SJCRH30 (cell line): ENCODE measurements at regions not wholly inside any gene's neighbourhood (a gene's known extent, or its start where the extent isn't known, plus 50 kb on each side); places are given as distances from the start of the nearest gene placed in this dataset.
A peak's percentile ranks its signal among the peaks of the same experiment; 100 is the strongest.

Experiments used
- DNase-seq, 2 experiments: peaks; one replicate each; pipeline ENCODE4 v3.0.0-alpha.2; 2015 to 2020
- H3K27ac ChIP-seq: fragments of 250-450 bp; sonication (Bioruptor Pico); 2 replicates; pipeline ENCODE4 v1.5.1; 2020; ENCODE audit warnings: mild to moderate bottlenecking, moderate library complexity
- H3K27me3 ChIP-seq: fragments of 250-450 bp; sonication (Bioruptor Pico); 2 replicates; pipeline ENCODE4 v1.5.1; 2020; ENCODE audit warnings: mild to moderate bottlenecking, moderate library complexity
- H3K36me3 ChIP-seq: fragments of 250-450 bp; sonication (Bioruptor Pico); 2 replicates; pipeline ENCODE4 v1.5.1; 2020; ENCODE audit warnings: mild to moderate bottlenecking, moderate library complexity
- H3K4me1 ChIP-seq: fragments of 250-450 bp; sonication (Bioruptor Pico); 2 replicates; pipeline ENCODE4 v1.5.1; 2020; ENCODE audit warnings: mild to moderate bottlenecking, moderate library complexity
- H3K4me3 ChIP-seq: fragments of 250-450 bp; sonication (Bioruptor Pico); 2 replicates; pipeline ENCODE4 v1.5.1; 2020; ENCODE audit warnings: mild to moderate bottlenecking, moderate library complexity
- H3K9me3 ChIP-seq: fragments of 250-450 bp; sonication (Bioruptor Pico); replicated peaks from 2 replicates; pipeline ENCODE4 v1.5.1; 2020; ENCODE audit warnings: mild to moderate bottlenecking, moderate library complexity

DNA sequence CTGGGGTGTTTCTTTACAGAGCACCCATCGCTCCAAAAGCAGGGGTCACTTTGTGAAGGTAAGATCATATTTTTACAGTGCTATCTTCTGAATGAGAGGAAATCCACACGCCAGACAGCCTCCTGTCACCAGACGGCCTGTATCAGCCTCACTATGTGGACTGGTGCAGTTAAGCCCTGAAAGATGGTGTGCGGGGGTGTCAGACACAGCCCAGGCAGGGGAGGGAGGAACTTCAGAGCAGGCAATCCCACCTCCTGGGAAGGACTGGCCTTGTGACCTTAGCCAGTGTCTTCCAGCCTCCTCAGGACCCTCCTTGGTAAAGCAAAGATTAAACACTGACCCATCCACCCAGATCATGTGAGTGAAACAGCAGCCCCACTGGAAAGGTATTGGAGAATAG is 249.4 kb upstream of the CTAGE1 start:
- Histone ChIP-seq H3K9me3 (no peaks in the 10 kb centered on the region), H3K4me1 (no peaks in the 10 kb centered on the region), H3K36me3 (no peaks in the 10 kb centered on the region), H3K27ac (no peak overlapping the region), H3K27me3 (no peaks in the 10 kb centered on the region), H3K4me3 (no peak overlapping the region)
- DNase-seq = no peak

GRCh38 chr18:22667616-22668422 is 250.1 kb upstream of the CTAGE1 start:
- no peak for DNase-seq
- H3K4me1 ChIP-seq = no peaks in the 10 kb centered on the region
- H3K9me3 ChIP-seq = no peaks in the 10 kb centered on the region
- H3K27me3 ChIP-seq = no peaks in the 10 kb centered on the region
- no peak overlapping the region for H3K27ac ChIP-seq
- H3K4me3 ChIP-seq = no peak overlapping the region
- H3K36me3 ChIP-seq = no peaks in the 10 kb centered on the region

GRCh38 chr18:22668496-22668895 is 250.8 kb upstream of the CTAGE1 start:
- Histone ChIP-seq H3K36me3 (no peaks in the 10 kb centered on the region), H3K9me3 (no peaks in the 10 kb centered on the region), H3K27me3 (no peaks in the 10 kb centered on the region), H3K4me3 (no peak overlapping the region), H3K27ac (no peak overlapping the region), H3K4me1 (no peaks in the 10 kb centered on the region)
- no peak for DNase-seq

DNA sequence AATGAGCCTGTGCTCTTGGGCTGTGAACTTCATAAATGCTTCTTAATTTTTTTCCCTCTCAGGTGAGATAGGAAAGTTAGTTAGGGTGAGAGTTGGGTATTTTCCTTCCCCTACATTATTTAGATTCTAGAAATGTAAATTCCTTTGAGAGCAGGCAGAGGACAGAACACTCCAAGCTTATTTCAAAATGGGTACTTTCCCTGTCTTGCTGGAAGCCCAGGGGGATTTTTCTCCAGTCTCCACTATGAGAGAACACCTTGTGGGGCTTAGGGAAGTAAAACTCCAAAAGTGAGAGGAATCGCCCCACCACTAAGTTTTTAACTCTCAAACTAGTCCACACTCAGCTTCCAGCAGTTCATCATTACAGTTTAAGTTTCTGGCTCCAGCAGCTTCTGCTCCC is 253.2 kb upstream of the CTAGE1 start:
- H3K4me1 ChIP-seq = no peaks in the 10 kb centered on the region
- no peaks in the 10 kb centered on the region for H3K27me3 ChIP-seq
- no peaks in the 10 kb centered on the region for H3K9me3 ChIP-seq
- DNase-seq = no peak
- H3K4me3 ChIP-seq = no peak overlapping the region
- H3K36me3 ChIP-seq = no peaks in the 10 kb centered on the region
- H3K27ac ChIP-seq = no peak overlapping the region

- no peaks in the 10 kb centered on the region for H3K9me3 ChIP-seq
- H3K4me3 ChIP-seq = no peak overlapping the region
- H3K36me3 ChIP-seq = no peaks in the 10 kb centered on the region
- no peaks in the 10 kb centered on the region for H3K27me3 ChIP-seq
- no peak overlapping the region for H3K27ac ChIP-seq
- DNase-seq = no peak
- no peaks in the 10 kb centered on the region for H3K4me1 ChIP-seq
Measured at GRCh38 chr18:22673182-22673862, 255.6 kb upstream of the CTAGE1 start.

DNA sequence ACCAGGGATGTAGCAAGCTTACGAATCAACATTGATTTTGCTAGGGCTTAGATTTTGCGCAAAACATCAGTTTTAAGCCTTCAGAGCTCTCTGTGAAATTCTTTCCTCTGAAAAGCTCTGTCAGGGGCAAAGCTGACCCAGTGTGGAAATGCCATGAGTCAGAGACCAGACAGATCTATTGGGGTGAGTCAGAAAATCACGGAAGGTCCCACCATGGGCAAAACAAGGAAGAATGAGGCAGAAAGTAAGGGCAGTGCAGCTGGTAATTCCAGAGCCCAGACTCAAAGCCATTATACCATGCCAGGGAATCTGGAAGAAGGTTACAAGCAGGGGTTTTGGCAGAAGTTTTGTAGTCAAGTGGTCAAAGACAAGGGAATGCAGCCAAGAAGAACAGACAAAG is 256.6 kb upstream of the CTAGE1 start:
- Histone ChIP-seq H3K9me3 (no peaks in the 10 kb centered on the region), H3K27ac (no peak overlapping the region), H3K4me1 (no peaks in the 10 kb centered on the region), H3K4me3 (no peak overlapping the region), H3K27me3 (no peaks in the 10 kb centered on the region), H3K36me3 (no peaks in the 10 kb centered on the region)
- no peak for DNase-seq

DNA sequence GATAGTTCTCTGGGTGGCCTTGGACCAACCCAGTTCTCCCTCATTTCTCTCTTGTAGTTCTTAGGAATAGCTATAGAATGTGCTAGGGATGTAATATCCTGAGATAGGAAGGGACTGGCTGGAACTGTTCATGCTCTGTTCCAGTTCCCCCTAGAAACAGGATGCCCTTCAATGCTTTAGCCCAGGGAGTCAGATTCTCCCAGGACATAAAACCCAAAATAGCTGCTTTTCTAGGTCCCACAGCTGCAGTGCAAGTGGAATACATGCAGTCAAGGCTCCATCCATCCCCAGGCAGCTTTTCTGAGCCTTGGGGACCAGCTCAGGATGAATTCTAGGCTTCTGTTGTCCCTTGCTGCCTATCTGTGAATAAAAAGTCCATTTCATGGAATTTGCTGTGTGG is 257.3 kb upstream of the CTAGE1 start:
- no peak for DNase-seq
- H3K27ac ChIP-seq = no peak overlapping the region
- no peaks in the 10 kb centered on the region for H3K9me3 ChIP-seq
- H3K27me3 ChIP-seq = no peaks in the 10 kb centered on the region
- no peaks in the 10 kb centered on the region for H3K36me3 ChIP-seq
- no peak overlapping the region for H3K4me3 ChIP-seq
- H3K4me1 ChIP-seq = no peaks in the 10 kb centered on the region

GRCh38 chr18:22676423-22676822 is 256.7 kb upstream of the RBBP8 start:
- no peak overlapping the region for H3K27ac ChIP-seq
- H3K27me3 ChIP-seq = no peaks in the 10 kb centered on the region
- H3K4me3 ChIP-seq = no peak overlapping the region
- no peak for DNase-seq
- H3K4me1 ChIP-seq = no peaks in the 10 kb centered on the region
- H3K9me3 ChIP-seq = no peaks in the 10 kb centered on the region
- no peaks in the 10 kb centered on the region for H3K36me3 ChIP-seq

GRCh38 chr18:22678486-22678885 is 254.6 kb upstream of the RBBP8 start:
- H3K27ac ChIP-seq = no peak overlapping the region

DNA sequence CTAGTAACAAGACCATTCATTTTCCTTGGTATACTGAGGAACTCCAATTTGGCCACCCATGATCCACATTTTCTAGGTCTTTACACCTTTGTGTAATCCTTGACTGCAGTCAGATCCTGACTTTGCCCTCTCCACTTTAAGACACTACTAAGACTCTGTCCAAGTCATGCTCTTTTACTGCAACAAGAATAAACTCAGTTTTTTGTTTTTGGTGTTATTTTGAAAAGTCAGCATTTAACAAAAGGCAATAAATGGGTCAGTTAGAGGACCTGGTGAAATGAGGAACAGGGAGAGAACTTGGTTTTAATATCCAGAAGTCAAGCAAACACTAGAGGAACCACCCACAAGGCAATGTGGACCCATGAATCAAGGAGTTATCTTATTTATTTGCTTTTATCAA is 252.2 kb upstream of the RBBP8 start:
- H3K4me3 ChIP-seq = no peak overlapping the region
- DNase-seq = no peak
- no peak overlapping the region for H3K27ac ChIP-seq
- no peaks in the 10 kb centered on the region for H3K36me3 ChIP-seq
- no peaks in the 10 kb centered on the region for H3K9me3 ChIP-seq
- H3K4me1 ChIP-seq = no peaks in the 10 kb centered on the region
- H3K27me3 ChIP-seq = no peaks in the 10 kb centered on the region

More at GRCh38 chr18:22678486-22678885, 254.6 kb upstream of the RBBP8 start:
- no peak for DNase-seq
- H3K4me3 ChIP-seq = no peak overlapping the region
- H3K4me1 ChIP-seq = no peaks in the 10 kb centered on the region
- H3K9me3 ChIP-seq = no peaks in the 10 kb centered on the region
- H3K27me3 ChIP-seq = no peaks in the 10 kb centered on the region
- H3K36me3 ChIP-seq = no peaks in the 10 kb centered on the region

DNA sequence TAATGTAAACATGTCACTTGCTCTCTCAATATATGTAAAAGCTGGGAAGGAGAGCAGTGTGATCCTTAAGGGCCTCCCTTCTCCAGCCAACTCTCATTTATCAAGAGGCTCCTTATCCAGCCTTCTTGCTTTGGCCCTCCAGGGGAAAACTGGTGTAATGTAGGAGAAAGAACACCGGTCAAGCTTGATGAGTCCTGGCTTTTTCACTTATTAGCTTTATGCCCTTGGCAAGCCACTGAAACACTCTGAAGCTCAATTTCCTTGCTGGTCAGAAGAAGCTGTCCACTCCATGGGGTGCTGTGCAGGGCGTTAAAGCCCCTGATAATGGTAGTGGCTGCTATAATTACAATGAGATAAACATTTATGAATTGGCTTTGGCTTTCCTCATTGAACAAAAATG is 251.2 kb upstream of the RBBP8 start:
- no peak for DNase-seq
- Histone ChIP-seq H3K27me3 (no peaks in the 10 kb centered on the region), H3K9me3 (no peaks in the 10 kb centered on the region), H3K4me3 (no peak overlapping the region), H3K36me3 (no peaks in the 10 kb centered on the region), H3K27ac (no peak overlapping the region), H3K4me1 (no peaks in the 10 kb centered on the region)

- no peak overlapping the region for H3K4me3 ChIP-seq
- no peaks in the 10 kb centered on the region for H3K36me3 ChIP-seq
- no peak overlapping the region for H3K27ac ChIP-seq
- DNase-seq = no peak
- no peaks in the 10 kb centered on the region for H3K27me3 ChIP-seq
- no peaks in the 10 kb centered on the region for H3K9me3 ChIP-seq
- no peaks in the 10 kb centered on the region for H3K4me1 ChIP-seq
Measured at GRCh38 chr18:22682720-22683119, 250.4 kb upstream of the RBBP8 start.

DNA sequence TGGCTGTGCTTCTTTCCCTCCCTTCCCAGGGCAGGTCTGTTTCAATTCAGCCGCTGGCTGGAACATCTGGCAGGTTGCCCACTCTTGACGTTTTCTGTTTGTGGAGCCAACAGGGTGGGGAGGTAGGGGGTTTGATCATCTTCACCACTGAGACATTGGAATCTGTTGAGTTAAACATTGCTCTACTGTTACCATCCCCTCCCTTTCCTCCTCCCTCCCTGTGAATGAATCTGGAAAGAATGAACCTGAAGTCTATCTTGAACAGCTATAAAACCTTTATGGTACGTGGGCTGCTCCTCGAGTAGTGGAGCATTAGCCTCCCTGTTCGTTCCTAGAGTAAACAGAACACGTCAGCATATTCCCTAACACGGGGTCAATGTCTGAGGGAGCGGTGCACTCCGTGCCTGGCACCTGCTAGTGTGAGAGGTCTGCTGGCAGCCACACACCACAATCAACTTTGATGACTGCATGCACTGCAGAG is 249.9 kb upstream of the RBBP8 start:
- no peaks in the 10 kb centered on the region for H3K36me3 ChIP-seq
- no peak overlapping the region for H3K4me3 ChIP-seq
- H3K27ac ChIP-seq = no peak overlapping the region
- H3K27me3 ChIP-seq = no peaks in the 10 kb centered on the region
- no peaks in the 10 kb centered on the region for H3K9me3 ChIP-seq
- DNase-seq = peak in 1 of 2 experiments; percentile 5
- no peaks in the 10 kb centered on the region for H3K4me1 ChIP-seq

- H3K27ac ChIP-seq = no peak overlapping the region
- no peaks in the 10 kb centered on the region for H3K4me1 ChIP-seq
- H3K9me3 ChIP-seq = no peaks in the 10 kb centered on the region
- no peak overlapping the region for H3K4me3 ChIP-seq
- H3K36me3 ChIP-seq = no peaks in the 10 kb centered on the region
- DNase-seq = no peak
- no peaks in the 10 kb centered on the region for H3K27me3 ChIP-seq
Measured at GRCh38 chr18:22683786-22684185, 249.3 kb upstream of the RBBP8 start.

DNA sequence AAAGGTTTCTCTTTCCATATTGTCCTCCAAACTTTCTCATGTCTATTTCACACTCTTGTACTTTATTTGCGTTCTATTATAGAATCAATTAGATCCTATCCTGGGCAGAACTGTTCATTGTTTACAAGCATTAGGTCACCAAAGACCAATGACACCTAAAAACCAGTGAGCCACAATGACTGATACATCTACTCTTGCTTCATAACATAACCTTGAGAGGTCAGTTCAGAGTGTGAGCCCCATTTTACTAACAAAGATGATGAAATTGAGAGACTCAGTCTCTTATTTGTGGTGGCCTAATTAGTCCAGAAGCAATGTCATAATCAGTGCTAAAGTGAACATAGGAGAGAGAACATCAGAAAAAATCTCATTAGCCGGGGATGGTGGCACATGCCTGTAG is 248.9 kb upstream of the RBBP8 start:
- no peak overlapping the region for H3K4me3 ChIP-seq
- no peaks in the 10 kb centered on the region for H3K36me3 ChIP-seq
- H3K27me3 ChIP-seq = no peaks in the 10 kb centered on the region
- H3K4me1 ChIP-seq = no peaks in the 10 kb centered on the region
- no peak for DNase-seq
- H3K9me3 ChIP-seq = no peaks in the 10 kb centered on the region
- H3K27ac ChIP-seq = no peak overlapping the region

GRCh38 chr18:22685788-22686187 is 247.3 kb upstream of the RBBP8 start:
- Histone ChIP-seq H3K36me3 (no peaks in the 10 kb centered on the region), H3K4me3 (no peak overlapping the region), H3K27ac (no peak overlapping the region), H3K9me3 (no peaks in the 10 kb centered on the region), H3K27me3 (no peaks in the 10 kb centered on the region), H3K4me1 (no peaks in the 10 kb centered on the region)
- no peak for DNase-seq
